ENCODE measurements at regions not wholly inside any gene's neighbourhood (a gene's known extent, or its start where the extent isn't known, plus 50 kb on each side); places are given as distances from the start of the nearest gene placed in this dataset.

- no peaks in the 10 kb centered on the region for H3K4me1 ChIP-seq
- DNase-seq = no peak
- no peaks in the 10 kb centered on the region for H3K36me3 ChIP-seq
- no peak overlapping the region for H3K4me3 ChIP-seq
- no peaks in the 10 kb centered on the region for H3K27me3 ChIP-seq (ENCODE audit: low read depth)
- intact Hi-C loops (cut with micrococcal nuclease) = no loop called here
- no peak for TF ChIP-seq CTCF (IDR thresholded peaks at IDR 0.05; ENCODE audit: borderline replicate concordance)
- peaks cover 10% of the 10 kb centered on the region for H3K9me3 ChIP-seq (replicated peaks)
- H3K27ac ChIP-seq (replicated peaks) = no peak overlapping the region
Observed at GRCh38 chr5:12399868-12400267, 495.6 kb upstream of the CTNND2 start.

DNA sequence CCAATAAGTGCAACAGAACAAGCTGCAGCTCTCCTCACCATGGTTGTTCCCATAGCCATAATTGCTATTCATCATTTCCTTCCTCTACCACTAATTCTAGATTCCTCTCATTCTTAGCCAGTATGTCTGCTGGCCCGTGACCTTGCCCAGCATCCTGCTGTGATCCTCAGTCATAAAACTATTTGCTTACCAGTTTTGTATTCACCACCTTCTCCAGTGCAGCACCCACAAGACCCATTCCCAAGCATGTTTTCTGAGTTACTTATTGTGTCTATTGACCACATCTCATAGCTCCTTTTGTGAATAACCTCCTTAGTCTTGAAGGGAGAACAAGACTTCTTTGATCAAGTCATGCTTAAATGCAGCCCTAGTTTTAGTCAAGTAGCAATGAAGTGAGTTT is 488.0 kb upstream of the CTNND2 start:
- no peaks in the 10 kb centered on the region for H3K27me3 ChIP-seq (ENCODE audit: low read depth)
- H3K27ac ChIP-seq (replicated peaks) = no peak overlapping the region
- H3K36me3 ChIP-seq = no peaks in the 10 kb centered on the region
- no peak for TF ChIP-seq CTCF (IDR thresholded peaks at IDR 0.05; ENCODE audit: borderline replicate concordance)
- no peak for DNase-seq
- peaks cover 10% of the 10 kb centered on the region for H3K9me3 ChIP-seq (replicated peaks)
- no peak overlapping the region for H3K4me3 ChIP-seq
- H3K4me1 ChIP-seq = no peaks in the 10 kb centered on the region
- intact Hi-C loops (cut with micrococcal nuclease) = no loop called here

DNA sequence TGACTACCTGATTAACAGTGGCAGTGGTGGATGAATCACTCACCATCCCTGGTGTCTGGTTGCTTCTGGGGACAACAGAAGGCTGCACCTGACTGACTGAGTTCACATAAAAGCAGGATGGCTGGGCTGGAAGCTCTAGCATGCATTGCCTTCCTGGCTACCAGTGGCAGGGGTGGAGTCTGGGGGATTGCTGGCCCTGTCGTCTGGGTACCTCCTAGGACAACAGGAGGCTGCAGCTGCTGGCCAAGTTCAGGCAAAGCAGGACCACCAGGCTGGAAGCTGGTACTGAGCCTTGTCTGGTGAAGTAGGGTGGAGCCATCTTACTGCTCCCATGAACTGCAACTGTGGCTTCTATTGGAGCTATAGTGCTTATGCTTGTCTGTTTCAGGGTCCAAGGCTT is 480.8 kb upstream of the CTNND2 start:
- Histone ChIP-seq H3K4me1 (no peaks in the 10 kb centered on the region), H3K4me3 (no peak overlapping the region), H3K27me3 (ENCODE audit: low read depth) (no peaks in the 10 kb centered on the region), H3K36me3 (no peaks in the 10 kb centered on the region), H3K9me3 (replicated peaks) (peaks cover 40% of the 10 kb centered on the region), H3K27ac (replicated peaks) (no peak overlapping the region)
- DNase-seq = no peak
- TF ChIP-seq CTCF (IDR thresholded peaks at IDR 0.05; ENCODE audit: borderline replicate concordance) = no peak
- intact Hi-C loops (cut with micrococcal nuclease) = loop anchor here (2.0 kb wide), 1 partner anchor 28 kb away; no protein-coding TSS in a partner anchor

DNA sequence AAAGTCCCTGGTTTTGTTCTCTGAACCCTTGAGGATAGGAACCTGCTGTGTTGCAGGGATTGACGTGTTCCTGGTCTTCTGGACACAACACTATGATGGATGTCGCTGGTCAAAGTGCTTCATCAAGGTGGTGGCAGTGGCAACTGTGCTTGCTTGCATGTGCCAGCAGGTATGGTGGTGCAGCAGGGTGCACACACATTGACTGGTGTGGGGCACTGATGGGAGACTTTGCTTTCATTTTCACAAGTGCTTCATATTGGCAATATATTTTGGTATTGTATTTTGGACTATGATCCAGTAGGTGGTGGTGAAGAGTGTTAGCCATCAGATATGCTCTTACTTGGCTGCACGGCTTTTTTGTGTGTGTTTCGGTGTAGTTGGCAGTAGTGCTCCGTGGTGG is 479.8 kb upstream of the CTNND2 start:
- Histone ChIP-seq H3K9me3 (replicated peaks) (peaks cover 43% of the 10 kb centered on the region), H3K36me3 (no peaks in the 10 kb centered on the region), H3K4me1 (no peaks in the 10 kb centered on the region), H3K4me3 (no peak overlapping the region), H3K27me3 (ENCODE audit: low read depth) (no peaks in the 10 kb centered on the region), H3K27ac (replicated peaks) (no peak overlapping the region)
- DNase-seq = no peak
- intact Hi-C loops (cut with micrococcal nuclease) = loop anchor here (2.0 kb wide), 1 partner anchor 29 kb away; no protein-coding TSS in a partner anchor
- TF ChIP-seq CTCF (IDR thresholded peaks at IDR 0.05; ENCODE audit: borderline replicate concordance) = no peak

GRCh38 chr5:12367973-12368372 is 463.7 kb upstream of the CTNND2 start:
- H3K9me3 ChIP-seq (replicated peaks) = no peaks in the 10 kb centered on the region
- no peaks in the 10 kb centered on the region for H3K27me3 ChIP-seq (ENCODE audit: low read depth)
- no peak for TF ChIP-seq CTCF (IDR thresholded peaks at IDR 0.05; ENCODE audit: borderline replicate concordance)
- H3K36me3 ChIP-seq = no peaks in the 10 kb centered on the region
- H3K4me3 ChIP-seq = no peak overlapping the region
- DNase-seq = no peak
- H3K27ac ChIP-seq (replicated peaks) = no peak overlapping the region
- intact Hi-C loops (cut with micrococcal nuclease) = no loop called here
- no peaks in the 10 kb centered on the region for H3K4me1 ChIP-seq

DNA sequence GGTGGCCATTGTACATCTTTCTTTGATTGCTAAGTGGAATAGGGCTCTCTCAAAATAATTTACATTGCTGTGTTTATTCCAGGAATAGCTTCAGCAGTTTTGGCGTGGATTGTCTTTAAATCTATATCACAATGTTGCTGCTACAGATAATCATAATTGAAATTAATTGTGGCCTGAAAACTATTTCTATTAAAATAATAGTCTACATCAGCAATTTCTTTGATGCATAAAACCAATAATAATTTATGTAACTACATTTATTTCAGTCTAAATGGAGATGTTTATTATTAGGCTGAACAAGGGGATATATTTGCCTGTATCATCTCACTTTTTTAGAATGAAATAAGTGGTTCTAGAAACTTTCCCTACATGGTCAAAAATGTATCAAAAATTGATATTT is 456.0 kb upstream of the CTNND2 start:
- H3K4me1 ChIP-seq = no peaks in the 10 kb centered on the region
- DNase-seq = no peak
- H3K27me3 ChIP-seq (ENCODE audit: low read depth) = no peaks in the 10 kb centered on the region
- no peaks in the 10 kb centered on the region for H3K36me3 ChIP-seq
- peaks cover 16% of the 10 kb centered on the region for H3K9me3 ChIP-seq (replicated peaks)
- TF ChIP-seq CTCF (IDR thresholded peaks at IDR 0.05; ENCODE audit: borderline replicate concordance) = no peak
- no peak overlapping the region for H3K27ac ChIP-seq (replicated peaks)
- no peak overlapping the region for H3K4me3 ChIP-seq
- intact Hi-C loops (cut with micrococcal nuclease) = no loop called here

All from left ventricle myocardium inferior (tissue), 1 donor.